ENCODE measurements at regions not wholly inside any gene's neighbourhood (a gene's known extent, or its start where the extent isn't known, plus 50 kb on each side); places are given as distances from the start of the nearest gene placed in this dataset.

GRCh38 chr1:58430421-58431275 is 115.9 kb downstream of the OMA1 start:
- no peak for DNase-seq

- DNase-seq = no peak
Measured at GRCh38 chr1:58426918-58427317, 119.6 kb downstream of the OMA1 start.

- no peak for DNase-seq
Measured at GRCh38 chr1:58422436-58422835, 124.1 kb downstream of the OMA1 start.

- no peak for DNase-seq
Measured at GRCh38 chr1:58418283-58419228, 128.0 kb downstream of the OMA1 start.

GRCh38 chr1:58412071-58412580 is 134.4 kb downstream of the OMA1 start:
- no peak for DNase-seq

GRCh38 chr1:58409890-58410289 is 136.6 kb downstream of the OMA1 start:
- no peak for DNase-seq

GRCh38 chr1:58409336-58409735 is 137.2 kb downstream of the OMA1 start:
- no peak for DNase-seq

- no peak for DNase-seq
Measured at GRCh38 chr1:58406301-58407071, 140.0 kb downstream of the OMA1 start.

GRCh38 chr1:58405660-58406059 is 140.9 kb downstream of the OMA1 start:
- DNase-seq = no peak

- no peak for DNase-seq
Measured at GRCh38 chr1:58403894-58404293, 142.6 kb downstream of the OMA1 start.

- DNase-seq = no peak
Measured at GRCh38 chr1:58402444-58402843, 144.1 kb downstream of the OMA1 start.

- DNase-seq = no peak
Measured at GRCh38 chr1:58401991-58402390, 144.5 kb downstream of the OMA1 start.

GRCh38 chr1:58399176-58399575 is 147.3 kb downstream of the OMA1 start:
- no peak for DNase-seq

GRCh38 chr1:58398714-58399113 is 147.8 kb downstream of the OMA1 start:
- no peak for DNase-seq

- DNase-seq = no peak
Measured at GRCh38 chr1:58397187-58397820, 149.2 kb downstream of the OMA1 start.

GRCh38 chr1:58396150-58396549 is 150.4 kb downstream of the OMA1 start:
- DNase-seq = no peak

GRCh38 chr1:58395355-58395754 is 151.2 kb downstream of the OMA1 start:
- no peak for DNase-seq

GRCh38 chr1:58392083-58392482 is 154.4 kb downstream of the OMA1 start:
- DNase-seq = no peak

- DNase-seq = no peak
Measured at GRCh38 chr1:58391514-58391913, 155.0 kb downstream of the OMA1 start.

- no peak for DNase-seq
Measured at GRCh38 chr1:58391056-58391455, 155.5 kb downstream of the OMA1 start.

GRCh38 chr1:58390091-58390490 is 156.4 kb downstream of the OMA1 start:
- no peak for DNase-seq

- no peak for DNase-seq
Measured at GRCh38 chr1:58380345-58380744, 166.2 kb downstream of the OMA1 start.

Data from stimulated activated CD4-positive, alpha-beta T cell treated with anti-CD3 and anti-CD28 coated beads, Interleukin-4, amount 100 ng/mL, for 24 hours (primary cell).